ENCODE measurements at regions not wholly inside any gene's neighbourhood (a gene's known extent, or its start where the extent isn't known, plus 50 kb on each side); places are given as distances from the start of the nearest gene placed in this dataset.
"Not testable (repeated sequence)": the region's sequence is repeated elsewhere in the genome, so short reads cannot be mapped to it uniquely, and the experiment has no call there.

DNA sequence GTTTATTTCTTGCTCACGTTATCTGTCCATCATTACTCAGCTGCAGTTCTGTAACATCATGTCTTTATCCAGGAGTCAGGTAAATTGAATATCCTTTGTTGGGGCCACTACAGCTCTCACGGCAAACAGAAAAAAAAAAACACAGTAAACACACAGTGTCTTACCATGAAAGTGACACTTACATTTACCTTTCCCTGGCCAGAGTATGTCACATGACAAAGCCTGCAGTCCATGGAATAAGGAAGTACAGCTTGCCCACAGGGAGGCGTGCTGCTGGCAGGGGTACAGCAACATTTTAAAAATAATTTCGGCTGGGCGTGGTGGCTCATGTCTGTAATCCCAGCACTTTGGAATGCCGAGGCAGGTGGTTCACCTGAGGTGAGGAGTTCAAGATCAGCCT lies 85.7 kb upstream of the HS3ST4 start:
- TF ChIP-seq POLR2A (IDR thresholded peaks at IDR 0.05): no peak
- TF ChIP-seq, protein P1, sequence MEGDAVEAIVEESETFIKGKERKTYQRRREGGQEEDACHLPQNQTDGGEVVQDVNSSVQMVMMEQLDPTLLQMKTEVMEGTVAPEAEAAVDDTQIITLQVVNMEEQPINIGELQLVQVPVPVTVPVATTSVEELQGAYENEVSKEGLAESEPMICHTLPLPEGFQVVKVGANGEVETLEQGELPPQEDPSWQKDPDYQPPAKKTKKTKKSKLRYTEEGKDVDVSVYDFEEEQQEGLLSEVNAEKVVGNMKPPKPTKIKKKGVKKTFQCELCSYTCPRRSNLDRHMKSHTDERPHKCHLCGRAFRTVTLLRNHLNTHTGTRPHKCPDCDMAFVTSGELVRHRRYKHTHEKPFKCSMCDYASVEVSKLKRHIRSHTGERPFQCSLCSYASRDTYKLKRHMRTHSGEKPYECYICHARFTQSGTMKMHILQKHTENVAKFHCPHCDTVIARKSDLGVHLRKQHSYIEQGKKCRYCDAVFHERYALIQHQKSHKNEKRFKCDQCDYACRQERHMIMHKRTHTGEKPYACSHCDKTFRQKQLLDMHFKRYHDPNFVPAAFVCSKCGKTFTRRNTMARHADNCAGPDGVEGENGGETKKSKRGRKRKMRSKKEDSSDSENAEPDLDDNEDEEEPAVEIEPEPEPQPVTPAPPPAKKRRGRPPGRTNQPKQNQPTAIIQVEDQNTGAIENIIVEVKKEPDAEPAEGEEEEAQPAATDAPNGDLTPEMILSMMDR (IDR thresholded peaks at IDR 0.05): no peak
- TF ChIP-seq POLR2AphosphoS5 (IDR thresholded peaks at IDR 0.05): no peak
- no peak for DNase-seq (ENCODE audit: low spot score in 2 of 2)
- Histone ChIP-seq H3K27ac (no peak overlapping the region), H3K4me3 (no peak overlapping the region), H3K36me3 (no peaks in the 10 kb centered on the region), H3K9me3 (no peaks in the 10 kb centered on the region), H3K4me1 (no peaks in the 10 kb centered on the region), H3K27me3 (no peaks in the 10 kb centered on the region)
- intact Hi-C loops (cut with DNase I; ENCODE audit: low total_unique reads): no loop called here

DNA sequence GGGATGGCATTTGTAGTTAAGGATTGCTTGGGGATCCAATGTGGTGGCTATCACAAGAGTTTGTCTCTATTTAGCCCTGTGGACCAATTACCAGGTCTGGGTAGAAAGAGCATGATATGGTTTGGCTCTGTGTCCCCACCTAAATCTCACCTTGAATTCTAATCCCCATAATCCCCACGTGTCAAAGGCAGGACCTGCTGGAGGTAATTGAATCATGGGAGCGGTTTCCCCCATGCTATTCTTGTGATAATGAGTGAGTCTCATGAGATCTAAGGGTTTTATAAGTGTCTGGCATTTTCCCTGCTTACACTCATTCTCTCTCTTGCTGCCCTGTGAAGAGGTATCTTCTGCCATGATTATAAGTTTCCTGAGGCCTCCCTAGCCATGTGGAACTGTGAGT lies 86.4 kb upstream of the HS3ST4 start:
- Histone ChIP-seq H3K4me1 (no peaks in the 10 kb centered on the region), H3K27me3 (no peaks in the 10 kb centered on the region), H3K36me3 (no peaks in the 10 kb centered on the region), H3K9me3 (no peaks in the 10 kb centered on the region), H3K4me3 (no peak overlapping the region), H3K27ac (no peak overlapping the region)
- intact Hi-C loops (cut with DNase I; ENCODE audit: low total_unique reads): no loop called here
- TF ChIP-seq POLR2AphosphoS5 (IDR thresholded peaks at IDR 0.05): no peak
- TF ChIP-seq, protein P1 (IDR thresholded peaks at IDR 0.05): no peak
- TF ChIP-seq POLR2A (IDR thresholded peaks at IDR 0.05): no peak
- no peak for DNase-seq (ENCODE audit: low spot score in 2 of 2)

DNA sequence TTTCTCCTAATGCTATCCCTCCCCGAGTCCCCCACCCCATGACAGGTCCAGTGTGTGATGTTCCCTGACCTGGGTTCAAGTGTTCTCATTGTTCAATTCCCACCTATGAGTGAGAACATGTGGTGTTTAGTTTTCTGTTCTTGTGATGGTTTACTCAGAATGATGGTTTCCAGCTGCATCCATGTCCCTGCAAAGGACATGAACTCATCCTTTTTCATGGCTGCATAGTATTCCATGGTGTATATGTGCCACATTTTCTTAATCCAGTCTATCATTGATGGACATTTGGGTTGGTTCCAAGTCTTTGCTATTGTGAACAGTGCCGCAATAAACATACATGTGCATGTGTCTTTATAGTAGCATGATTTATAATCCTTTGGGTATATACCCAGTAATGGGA lies 90.5 kb upstream of the HS3ST4 start:
- H3K36me3 ChIP-seq; H3K27ac ChIP-seq; intact Hi-C loops (cut with DNase I; ENCODE audit: low total_unique reads); H3K9me3 ChIP-seq; H3K27me3 ChIP-seq; H3K4me3 ChIP-seq; DNase-seq (ENCODE audit: low spot score in 2 of 2); H3K4me1 ChIP-seq: not testable (repeated sequence)

DNA sequence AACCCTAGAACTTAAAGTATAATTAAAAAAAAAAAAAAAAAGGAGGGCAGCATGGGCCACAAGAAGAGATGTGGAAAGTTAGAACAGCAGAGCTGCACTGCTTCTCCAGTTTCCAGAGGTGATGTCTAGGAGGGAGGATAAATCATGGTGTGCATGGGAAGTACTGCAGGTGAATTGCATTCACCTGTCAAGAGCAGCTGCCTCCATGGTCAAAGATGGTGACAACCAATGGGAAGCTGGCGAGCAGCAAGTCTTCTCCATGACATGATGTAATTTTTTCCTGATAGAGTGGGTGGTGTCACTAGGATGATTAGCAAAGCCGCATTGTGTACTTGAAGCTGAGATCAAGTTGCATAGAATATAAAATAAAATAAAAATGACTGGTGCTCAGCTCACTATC lies 95.6 kb upstream of the HS3ST4 start:
- H3K27me3 ChIP-seq: no peaks in the 10 kb centered on the region
- TF ChIP-seq, protein P1 (IDR thresholded peaks at IDR 0.05): no peak
- no peaks in the 10 kb centered on the region for H3K36me3 ChIP-seq
- H3K27ac ChIP-seq: no peak overlapping the region
- intact Hi-C loops (cut with DNase I; ENCODE audit: low total_unique reads): no loop called here
- H3K9me3 ChIP-seq: no peaks in the 10 kb centered on the region
- H3K4me3 ChIP-seq: no peak overlapping the region
- DNase-seq (ENCODE audit: low spot score in 2 of 2): no peak
- no peaks in the 10 kb centered on the region for H3K4me1 ChIP-seq

DNA sequence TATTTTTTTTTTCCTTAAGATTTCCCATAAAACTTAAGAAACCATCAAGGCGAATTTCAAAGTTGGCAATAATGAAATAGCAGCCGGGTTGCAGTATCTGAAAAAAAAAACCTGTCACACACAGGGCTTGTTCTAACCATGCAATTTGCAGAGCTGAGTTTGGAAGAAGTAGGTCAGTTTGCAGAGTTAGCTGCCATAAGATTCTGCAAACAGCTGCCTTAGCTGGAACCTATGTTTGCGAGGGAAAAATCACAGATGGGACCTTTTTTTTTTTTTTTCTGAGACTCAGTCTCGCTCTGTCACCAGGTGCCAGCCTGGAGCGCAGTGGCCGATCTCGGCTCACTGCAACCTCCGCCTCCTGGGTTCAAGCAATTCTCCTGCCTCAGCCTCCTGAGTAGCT lies 98.5 kb upstream of the HS3ST4 start:
- H3K4me3 ChIP-seq: no peak overlapping the region
- H3K4me1 ChIP-seq: no peaks in the 10 kb centered on the region
- H3K27ac ChIP-seq: no peak overlapping the region
- H3K9me3 ChIP-seq: no peaks in the 10 kb centered on the region
- no peak for DNase-seq (ENCODE audit: low spot score in 2 of 2)
- TF ChIP-seq, protein P1 (IDR thresholded peaks at IDR 0.05): no peak
- no peak for TF ChIP-seq POLR2AphosphoS5 (IDR thresholded peaks at IDR 0.05)
- TF ChIP-seq POLR2A (IDR thresholded peaks at IDR 0.05): no peak
- no peaks in the 10 kb centered on the region for H3K36me3 ChIP-seq
- no peaks in the 10 kb centered on the region for H3K27me3 ChIP-seq
- intact Hi-C loops (cut with DNase I; ENCODE audit: low total_unique reads): no loop called here

DNA sequence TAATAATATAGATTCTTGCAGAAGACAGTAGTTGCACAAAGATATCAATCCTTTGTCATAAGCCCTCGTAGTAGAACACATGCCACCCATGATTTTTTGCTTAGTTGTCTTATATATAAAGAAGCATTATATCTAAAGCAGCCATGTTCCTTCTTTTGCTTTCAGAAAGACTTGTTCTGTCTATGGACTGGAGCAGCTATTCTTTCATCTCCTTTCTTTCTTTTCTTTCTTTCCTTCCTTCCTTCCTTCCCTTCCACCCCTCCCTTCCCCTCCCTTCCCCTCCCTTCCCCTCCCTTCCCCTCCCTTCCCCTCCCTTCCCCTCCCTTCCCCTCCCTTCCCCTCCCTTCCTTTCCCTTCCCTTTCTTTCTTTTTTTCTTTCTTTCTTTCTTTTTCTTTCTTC lies 104.0 kb upstream of the HS3ST4 start:
- H3K9me3 ChIP-seq: peaks cover 5 to 7% of the 10 kb centered on the region in 2 donors
- H3K4me3 ChIP-seq: no peak overlapping the region
- no peak overlapping the region for H3K27ac ChIP-seq
- no peaks in the 10 kb centered on the region for H3K27me3 ChIP-seq
- H3K36me3 ChIP-seq: no peaks in the 10 kb centered on the region
- DNase-seq (ENCODE audit: low spot score in 2 of 2): no peak
- intact Hi-C loops (cut with DNase I; ENCODE audit: low total_unique reads): no loop called here
- TF ChIP-seq POLR2AphosphoS5 (IDR thresholded peaks at IDR 0.05) (no peak), POLR2A (IDR thresholded peaks at IDR 0.05) (no peak)
- TF ChIP-seq, protein P1 (IDR thresholded peaks at IDR 0.05): no peak
- H3K4me1 ChIP-seq: no peaks in the 10 kb centered on the region
